Hepatic stellate cell (primary cell): ENCODE measurements at regions not wholly inside any gene's neighbourhood (a gene's known extent, or its start where the extent isn't known, plus 50 kb on each side); places are given as distances from the start of the nearest gene placed in this dataset.

ENCODE experiments used
- DNase-seq: peaks from one replicate; pipeline ENCODE4 v3.0.0; 2011; ENCODE audit warnings: low spot score

DNA sequence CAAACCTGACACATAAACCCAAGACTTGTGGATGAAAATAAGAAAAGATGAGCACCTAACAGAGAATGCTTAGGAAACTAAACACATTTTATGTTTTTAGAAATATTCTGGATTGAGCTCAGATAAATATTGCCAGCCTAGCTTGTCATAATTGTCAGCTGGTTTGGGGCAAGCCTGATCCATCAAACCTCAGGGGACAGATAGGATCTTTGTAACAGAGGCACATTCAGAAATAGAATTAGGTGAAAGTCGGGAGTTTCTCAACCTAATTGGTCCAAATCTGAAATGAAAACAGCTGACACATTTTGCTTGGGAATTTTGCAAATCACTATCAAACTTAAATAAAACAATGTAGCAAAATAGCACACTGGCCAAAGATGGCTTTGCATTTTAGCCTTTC is 503.7 kb downstream of the ANXA1 start:
- DNase-seq = no peak

DNA sequence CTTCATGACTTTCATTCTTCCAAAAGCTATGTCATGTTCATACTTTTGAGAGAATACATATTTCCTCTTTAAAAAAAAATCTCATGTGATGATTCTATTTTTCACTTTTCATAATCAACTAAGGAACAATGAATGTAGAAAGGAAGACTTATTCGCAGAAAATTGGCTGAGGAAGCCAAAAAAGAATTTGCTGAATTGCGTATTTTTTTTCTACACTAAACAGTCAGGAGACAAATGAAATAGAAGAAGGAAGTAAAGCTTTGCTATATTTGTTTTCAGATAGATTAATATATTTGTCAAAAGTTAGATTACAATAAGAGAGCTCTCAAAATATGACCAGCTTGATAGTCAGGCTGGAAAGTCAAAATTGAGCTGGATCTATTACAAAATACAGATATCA is 504.2 kb downstream of the ANXA1 start:
- DNase-seq = no peak

- DNase-seq = no peak
Measured at GRCh38 chr9:73665253-73665652, 513.6 kb downstream of the ANXA1 start.

GRCh38 chr9:73667749-73668148 is 516.1 kb downstream of the ANXA1 start:
- DNase-seq = no peak

- DNase-seq = no peak
Measured at GRCh38 chr9:73680831-73681230, 529.2 kb downstream of the ANXA1 start.

DNA sequence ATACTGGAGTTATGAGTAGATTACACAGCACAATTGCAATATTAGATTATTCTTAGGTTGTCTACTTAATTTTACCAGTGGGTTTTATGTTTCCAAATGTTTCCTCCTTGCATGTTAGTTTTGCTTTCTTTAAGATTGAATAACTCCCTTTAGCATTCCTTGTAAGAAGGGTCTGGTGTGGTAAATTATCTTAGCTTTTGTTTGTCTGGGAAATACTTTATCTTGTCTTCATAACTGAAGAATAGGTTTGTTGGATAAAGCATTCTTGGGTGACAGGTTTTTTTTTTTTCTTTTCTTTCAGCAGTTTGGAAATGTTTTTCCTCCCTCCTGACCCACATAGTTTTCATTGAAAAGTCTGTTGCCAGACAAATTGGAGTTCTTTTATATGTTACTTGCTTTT is 531.1 kb downstream of the ANXA1 start:
- DNase-seq = no peak

DNA sequence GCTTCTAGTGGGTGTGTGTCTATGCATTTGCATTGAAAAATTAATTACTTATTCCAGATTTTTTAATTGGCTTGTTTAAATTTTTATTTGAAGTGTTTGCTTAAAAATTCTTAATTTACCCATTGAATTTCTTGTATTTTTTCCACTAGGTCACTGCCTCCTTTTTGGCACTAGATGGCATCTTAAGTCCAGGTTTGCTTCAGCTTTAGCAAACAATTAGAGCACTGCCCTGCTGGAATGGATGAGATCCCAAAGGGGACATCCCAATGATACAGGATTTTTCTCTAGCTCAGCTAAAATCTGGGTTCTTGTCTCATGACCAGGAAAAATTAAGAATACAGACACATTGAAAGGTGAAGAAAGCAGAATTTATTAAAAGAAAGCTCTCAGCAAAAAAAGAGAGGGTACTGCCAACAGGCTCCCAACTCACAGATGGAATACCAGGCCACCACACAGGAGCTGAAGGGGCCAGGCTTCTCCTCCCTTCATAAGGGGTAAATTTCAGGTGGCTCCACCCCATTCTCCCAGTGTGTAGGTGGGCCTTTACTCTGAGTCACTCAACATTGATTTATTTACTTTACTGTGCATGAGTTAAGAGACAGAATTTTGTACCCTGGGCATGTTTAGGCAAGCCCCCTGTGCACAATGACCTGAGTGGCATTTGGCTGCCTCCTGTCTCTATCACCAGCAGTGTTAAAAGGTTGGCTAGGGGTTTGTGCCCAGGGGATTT is 532.4 kb downstream of the ANXA1 start:
- DNase-seq = no peak

DNA sequence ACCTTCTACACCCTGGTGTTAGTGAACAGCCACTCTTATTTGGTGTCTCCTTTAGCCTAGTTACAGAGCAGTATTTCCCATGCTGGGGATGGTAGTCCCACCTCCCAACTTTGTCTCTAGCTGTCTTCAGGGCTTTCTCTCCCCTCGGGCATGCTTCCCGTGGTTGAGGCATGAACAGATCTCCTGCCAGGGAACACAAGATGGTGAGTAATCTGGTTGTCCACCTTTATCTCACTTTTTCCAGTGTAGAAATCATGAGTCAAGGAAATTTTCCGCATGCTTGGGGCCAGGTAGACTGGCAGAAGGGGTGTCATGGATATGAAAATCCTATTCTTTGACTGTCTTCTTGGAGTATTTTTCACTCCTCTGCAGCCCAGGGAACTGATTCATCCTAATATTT is 532.9 kb downstream of the ANXA1 start:
- no peak for DNase-seq

DNA sequence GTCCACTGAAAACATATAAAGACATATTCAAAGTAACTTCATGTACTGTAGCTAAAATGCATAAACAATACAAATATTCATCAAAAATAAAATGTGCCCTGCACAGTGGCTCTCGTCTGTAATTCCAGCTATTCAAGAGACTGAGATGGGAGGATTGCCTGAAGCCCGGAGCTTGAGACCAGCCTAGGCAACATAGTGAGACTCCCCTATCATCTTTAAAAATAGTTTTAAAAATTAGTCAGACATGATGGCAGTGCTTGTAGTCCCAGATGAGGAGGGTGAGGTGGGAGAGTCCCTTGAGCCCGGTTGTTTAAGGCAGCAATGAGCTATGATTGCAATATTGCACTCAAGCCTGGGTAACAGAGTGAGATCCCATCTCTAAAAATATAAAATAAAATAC is 534.1 kb downstream of the ANXA1 start:
- DNase-seq = no peak

DNA sequence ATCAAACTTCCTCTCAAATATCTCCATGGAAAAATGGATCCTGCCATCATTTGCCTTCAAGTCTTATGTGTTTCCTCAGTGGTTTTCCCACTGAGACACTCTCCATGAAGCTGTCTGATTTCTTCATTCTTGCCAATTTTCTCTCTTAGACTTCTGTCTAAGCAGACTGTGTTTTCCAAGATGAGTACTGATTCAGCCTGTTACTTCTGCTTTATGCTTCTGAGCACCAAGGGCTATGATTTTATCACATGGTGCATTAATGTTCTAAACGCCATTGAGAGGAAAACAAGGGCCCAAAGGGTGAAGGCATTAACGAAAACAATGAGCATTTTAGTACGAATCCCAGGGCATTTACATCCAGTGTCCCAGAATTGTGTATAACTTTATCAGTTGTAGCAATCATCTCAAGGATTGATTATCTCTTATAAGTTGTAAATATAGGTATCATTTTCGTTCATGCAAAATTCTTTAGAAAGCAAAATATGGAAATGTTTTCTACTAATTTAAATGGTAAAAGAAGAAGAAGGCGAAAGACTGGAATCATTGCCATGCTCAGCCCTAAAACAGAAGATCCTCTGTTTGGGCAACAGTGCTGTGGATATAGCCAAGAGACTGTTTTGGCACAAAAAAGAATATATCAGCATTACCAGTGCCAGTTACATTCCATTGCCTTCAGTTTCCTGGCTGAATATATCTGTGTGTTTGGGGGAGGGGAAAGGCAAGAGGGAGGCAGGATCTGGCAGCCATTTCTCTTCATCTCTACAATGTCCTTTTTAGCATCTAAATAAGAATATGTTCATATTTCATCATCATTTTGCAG is 537.6 kb downstream of the ANXA1 start:
- DNase-seq = no peak

- no peak for DNase-seq
Measured at GRCh38 chr9:73701415-73702057, 549.9 kb downstream of the ANXA1 start.

GRCh38 chr9:73714294-73714693 is 562.6 kb downstream of the ANXA1 start:
- DNase-seq = no peak

GRCh38 chr9:73715591-73715990 is 563.9 kb downstream of the ANXA1 start:
- DNase-seq = no peak

- no peak for DNase-seq
Measured at GRCh38 chr9:73719660-73720059, 568.0 kb downstream of the ANXA1 start.

DNA sequence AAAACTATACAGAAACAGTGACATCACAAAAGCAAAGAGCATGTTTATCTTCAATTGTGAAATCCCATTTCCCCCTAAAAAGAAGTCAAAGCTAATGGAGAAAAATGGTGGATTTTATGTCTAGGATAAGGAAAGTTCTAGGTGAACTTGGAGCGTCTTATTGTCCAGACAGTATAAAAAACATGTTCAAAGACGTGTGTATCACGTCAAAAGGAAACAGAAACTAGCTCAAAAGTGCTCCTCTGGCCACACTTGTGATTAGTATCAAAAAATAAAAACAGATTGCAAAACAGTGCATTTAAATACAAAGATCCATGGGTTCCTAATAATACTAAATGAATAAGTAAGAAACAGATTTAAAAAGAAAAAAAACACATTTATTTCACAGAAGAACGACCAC is 568.9 kb downstream of the ANXA1 start:
- DNase-seq = no peak

GRCh38 chr9:73736270-73736669 is 584.6 kb downstream of the ANXA1 start:
- DNase-seq = no peak

DNA sequence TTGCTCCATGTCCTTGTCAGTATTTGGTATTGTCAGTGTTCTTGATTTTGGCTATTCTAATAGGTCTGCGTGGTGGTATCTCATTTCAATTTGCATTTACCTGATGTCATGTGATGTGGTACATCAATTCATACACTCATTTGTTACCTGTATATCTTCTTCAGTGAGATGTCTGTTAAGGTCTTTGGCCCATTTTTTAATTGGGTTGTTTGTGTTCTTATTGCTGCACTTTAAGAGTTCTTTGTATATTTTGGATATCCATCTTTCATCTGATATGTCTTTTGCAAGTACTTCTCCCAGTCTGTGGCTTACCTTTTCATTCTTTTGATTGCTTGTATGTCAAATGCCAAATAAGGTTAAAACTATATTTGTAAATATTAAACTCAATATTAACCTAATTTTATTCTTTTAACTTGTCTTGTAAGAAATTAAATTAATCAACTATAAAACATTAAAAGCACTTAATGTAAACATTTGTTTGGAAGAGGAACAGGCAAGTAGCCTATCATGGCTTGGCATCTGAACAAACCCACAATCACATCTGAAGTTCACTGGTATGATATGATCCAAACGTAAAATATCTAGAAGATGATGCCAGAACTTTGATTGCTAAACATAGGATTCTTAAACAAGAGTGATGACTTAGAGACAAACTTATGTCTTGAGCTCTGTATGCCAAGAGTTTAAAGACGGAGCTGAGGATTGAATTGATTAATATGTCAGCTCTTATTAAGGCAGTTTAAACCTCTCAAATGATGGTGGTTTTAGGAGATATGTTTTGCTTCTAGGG is 587.3 kb downstream of the ANXA1 start:
- no peak for DNase-seq

GRCh38 chr9:73741316-73741715 is 589.7 kb downstream of the ANXA1 start:
- no peak for DNase-seq

DNA sequence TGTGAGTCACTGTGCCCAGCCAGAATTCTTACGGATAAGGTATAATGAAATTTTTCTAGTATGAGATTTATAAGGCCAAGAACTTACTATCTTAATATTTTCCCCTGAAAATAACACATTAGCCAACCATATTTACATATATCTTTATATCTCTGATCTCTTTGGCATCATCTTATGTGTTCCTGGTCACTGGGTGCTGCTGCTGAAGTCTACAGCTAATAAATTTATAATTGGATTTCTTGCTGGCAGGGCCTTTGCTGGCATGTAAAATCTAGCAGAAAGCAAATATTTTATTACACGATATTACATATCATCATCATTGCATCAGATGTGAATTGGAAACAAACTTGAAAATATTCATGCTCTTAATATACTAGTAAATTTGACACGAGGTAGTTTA is 590.7 kb downstream of the ANXA1 start:
- DNase-seq = no peak

DNA sequence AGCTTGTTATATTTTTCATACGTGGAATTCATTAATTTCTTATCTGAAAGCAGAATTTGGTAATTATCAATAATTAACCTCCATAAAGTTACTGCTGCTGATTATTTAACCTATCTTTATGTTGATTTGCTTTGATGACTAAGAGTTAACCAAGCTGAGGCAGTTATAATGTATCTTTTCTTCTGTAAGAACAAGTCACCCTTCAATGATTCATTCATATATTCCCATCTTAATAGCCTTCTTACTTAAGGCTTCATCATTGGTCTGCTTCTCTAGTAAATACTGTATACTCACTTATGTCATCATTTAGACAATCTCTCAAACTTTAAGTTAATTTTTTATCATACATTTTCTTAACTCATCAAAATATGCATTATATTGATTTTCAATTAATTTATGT is 592.2 kb downstream of the ANXA1 start:
- DNase-seq = no peak

DNA sequence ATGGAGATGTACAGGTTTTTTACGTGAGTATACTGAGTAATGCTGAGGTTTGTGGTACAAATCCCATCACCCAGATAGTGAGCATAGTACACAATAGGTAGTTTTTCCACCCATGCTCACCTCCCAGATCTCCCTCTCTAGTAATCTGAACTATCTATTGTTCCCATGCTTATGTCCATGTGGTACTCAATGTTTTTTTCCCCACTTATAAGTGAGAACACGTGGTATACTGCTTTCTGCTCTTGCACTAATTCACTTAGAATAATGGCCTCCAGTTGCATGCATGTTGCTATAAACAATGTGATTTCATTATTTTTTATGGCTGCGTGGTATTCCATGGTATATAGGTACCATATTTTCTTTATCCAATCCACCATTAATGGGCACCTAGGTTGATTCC is 593.9 kb downstream of the ANXA1 start:
- DNase-seq = no peak

- DNase-seq = no peak
Measured at GRCh38 chr9:73753171-73753570, 601.5 kb downstream of the ANXA1 start.
